Inflammatory macrophage (primary cell): ENCODE measurements at regions not wholly inside any gene's neighbourhood (a gene's known extent, or its start where the extent isn't known, plus 50 kb on each side); places are given as distances from the start of the nearest gene placed in this dataset.
"Not testable (repeated sequence)": the region's sequence is repeated elsewhere in the genome, so short reads cannot be mapped to it uniquely, and the experiment has no call there.

Experiments used
- DNase-seq, 2 donors: peaks; one replicate each; pipeline ENCODE4 v3.0.0-alpha.2; 2020 to 2022

DNA sequence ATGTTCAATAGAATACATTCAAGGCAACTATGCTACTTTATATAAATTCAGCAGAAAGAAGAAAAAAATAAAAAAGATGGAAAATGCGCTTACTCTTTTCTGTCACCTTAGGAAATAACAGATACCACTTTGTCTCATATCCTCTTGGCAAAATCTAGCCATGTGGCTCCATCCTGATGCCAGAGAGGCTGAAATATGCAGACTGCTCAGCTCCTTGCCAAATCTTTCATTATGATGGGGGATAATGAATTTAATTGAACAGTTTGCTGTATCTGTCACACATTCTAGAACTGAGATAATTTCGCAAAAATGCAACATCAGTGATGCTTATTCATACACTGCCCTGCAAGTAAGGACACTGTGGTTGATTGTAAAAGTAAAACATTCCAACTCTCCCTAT is 1081.5 kb downstream of the PLOD2 start:
- no peak for DNase-seq

DNA sequence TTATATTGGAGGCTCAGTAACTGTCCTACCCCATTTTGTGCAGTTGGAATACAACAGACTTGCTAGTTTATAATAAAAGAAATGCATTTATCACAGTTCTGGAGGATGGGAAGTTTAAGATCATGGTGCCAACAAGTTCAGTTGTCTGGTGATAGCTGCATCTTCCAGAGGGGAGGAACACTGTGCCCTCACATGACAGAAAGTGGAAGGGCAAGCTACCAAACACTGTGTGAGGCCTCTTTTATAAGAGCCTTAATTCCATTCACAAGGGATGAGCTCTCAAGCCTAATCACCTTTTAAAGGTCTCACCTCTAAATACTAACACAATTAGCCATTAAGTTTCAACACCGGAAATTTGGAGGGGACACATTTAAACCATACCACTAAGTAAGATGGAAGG is 1073.9 kb downstream of the PLOD2 start:
- DNase-seq: no peak

DNA sequence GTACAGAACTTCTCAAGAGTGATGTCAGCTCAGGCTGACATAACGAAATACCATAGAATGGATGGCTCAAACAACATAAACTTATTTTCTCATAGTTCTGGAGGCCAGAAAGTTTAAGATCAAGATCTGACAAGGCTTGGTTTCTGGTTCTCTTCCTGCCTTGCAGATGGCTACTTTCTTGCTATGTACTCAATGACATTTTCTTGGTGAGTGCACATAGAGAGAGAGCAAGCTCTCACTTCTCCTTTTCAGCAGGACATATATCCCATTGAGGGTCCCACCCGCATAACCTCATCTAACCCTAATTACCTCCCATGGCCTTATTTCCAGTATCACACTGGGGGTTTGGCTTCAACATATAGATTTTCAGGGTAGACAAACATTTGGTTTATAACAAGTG is 1072.1 kb downstream of the PLOD2 start:
- DNase-seq: no peak

DNA sequence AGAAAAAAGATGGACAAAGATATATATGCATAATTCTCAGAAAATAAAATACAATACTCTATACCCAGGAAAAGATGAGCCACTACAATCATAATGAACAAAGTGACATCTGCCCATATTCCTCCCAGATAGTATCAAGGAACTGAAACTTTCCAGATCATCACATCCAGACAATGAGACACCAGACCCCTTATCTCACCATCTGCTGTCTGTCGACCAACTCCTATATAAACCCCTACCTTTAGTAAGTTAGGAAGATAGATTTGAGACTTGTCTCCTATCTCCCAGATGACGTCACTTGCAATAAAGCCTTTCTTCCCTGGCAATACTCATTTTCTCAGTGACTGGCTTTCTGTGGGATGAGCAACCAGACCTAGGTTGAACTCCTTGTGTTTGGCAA is 1071.6 kb downstream of the PLOD2 start:
- DNase-seq: no peak

DNA sequence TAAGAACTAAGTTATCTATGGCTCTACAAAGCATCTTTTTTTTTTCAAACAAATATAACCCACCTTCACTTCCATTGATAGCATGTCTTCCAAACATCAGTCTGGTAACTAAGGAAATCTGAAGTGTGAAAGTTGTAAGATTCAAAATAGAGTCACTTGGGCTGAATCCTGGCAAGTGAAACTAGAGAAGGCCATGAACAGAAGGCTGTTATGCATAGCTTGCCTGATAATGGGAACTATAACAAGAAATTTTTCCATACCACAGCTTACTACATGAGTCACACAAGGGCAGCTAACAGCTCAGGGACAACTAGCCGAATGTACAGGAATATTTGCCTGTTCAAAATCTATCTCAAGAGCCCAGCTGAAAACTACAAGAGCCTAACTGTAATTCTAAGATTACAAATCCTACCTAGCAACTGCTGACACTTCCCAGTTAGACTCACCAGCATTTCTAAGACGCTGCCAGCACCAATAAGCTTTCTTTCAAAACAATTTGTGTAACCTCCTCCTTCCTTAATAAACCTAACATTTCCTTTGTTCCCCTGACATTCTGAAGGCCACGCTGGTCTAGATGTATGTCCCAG is 1066.5 kb downstream of the PLOD2 start:
- peak in 1 of 2 donors; percentile 9 for DNase-seq

DNA sequence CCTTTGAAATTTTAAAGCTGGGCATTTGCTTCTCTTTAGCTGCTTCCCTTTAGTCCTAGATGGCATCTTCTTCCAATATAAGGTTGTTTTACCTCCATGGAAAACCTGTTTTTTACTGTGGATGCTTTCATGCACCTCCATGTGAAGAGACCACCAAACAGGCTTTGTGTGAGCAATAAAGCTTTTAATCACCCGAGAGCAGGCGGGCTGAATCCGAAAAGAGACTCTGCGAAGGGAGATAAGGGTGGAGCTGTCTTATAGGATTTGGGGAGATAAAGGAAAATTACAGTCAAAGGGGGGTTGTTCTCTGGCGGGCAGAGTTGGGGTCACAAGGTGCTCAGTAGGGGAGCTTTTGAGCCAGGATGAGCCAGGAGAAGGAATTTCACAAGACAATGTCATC is 1049.8 kb downstream of the PLOD2 start:
- not testable (repeated sequence) for DNase-seq

DNA sequence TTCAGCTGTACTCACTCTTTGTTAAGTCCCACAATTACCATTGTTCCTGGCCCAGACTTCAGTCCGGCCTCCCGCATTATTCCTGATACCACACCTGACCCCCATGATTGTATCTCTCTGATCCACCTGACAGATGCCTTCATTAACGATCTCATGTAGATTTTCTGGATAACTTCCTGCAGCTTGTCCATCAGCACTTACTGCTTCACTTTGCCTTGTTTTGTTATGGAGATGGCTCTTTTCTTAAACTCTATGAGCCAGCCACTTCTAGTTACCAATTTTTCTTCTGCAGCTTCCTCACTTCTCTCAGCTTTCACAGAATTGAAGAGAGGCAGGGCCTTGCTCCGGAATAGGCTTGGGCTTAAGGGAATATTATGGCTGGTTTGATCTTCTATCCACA is 1044.2 kb downstream of the PLOD2 start:
- no peak for DNase-seq

DNA sequence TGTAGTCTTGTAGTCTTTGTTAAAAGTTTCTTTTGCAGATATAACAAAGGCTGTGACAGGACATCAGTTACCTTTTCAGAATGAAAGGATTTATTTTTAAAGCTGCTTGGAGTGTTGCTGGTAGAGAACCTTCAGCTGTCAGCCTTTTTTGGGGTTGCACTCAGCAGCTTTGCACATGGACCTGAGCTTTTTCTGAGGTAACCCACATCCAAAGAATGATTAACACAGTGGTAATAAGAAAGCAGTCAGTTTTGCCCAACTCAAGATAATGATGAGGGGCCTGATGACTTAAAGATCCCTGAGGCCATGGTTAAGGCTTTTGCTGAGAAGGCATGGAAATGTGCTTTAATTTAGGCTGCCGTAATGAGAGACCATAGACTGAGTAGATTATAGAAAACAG is 1042.7 kb downstream of the PLOD2 start:
- no peak for DNase-seq

DNA sequence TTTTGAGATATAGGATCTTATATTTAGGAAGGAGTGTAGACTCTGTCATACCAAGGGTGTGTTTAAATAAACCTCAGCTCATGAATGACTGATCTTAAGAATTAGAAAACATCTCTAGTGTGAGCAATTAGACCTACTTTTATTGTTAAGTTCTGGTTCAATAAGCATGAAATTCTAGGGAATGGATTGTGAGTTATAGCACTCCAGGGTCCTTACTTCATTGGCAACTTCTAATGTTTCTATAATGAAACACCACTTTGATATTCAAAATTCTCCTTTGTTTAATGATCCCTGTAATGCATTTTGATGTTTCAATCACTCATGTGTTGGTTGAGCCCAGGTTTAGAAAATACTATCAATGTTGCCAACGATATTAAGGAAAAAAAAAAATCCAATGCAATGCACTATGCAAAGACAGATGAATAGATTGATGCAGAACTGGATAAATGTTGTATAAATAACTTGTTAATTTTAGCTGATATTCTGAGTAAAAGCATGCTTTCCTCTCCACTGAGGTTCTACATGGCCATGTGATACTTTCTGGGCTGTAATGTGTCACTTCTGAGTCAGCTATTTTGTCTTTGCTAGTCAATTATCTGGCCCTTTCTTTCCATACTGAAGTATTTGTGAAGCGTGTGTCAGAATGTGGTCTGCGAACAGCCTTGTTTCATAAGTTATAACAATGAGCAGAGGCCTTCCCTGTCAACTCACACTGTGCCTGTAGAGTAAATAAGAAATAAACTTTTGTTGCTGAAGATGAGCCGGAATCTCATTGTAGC is 1035.9 kb downstream of the PLOD2 start:
- no peak for DNase-seq

DNA sequence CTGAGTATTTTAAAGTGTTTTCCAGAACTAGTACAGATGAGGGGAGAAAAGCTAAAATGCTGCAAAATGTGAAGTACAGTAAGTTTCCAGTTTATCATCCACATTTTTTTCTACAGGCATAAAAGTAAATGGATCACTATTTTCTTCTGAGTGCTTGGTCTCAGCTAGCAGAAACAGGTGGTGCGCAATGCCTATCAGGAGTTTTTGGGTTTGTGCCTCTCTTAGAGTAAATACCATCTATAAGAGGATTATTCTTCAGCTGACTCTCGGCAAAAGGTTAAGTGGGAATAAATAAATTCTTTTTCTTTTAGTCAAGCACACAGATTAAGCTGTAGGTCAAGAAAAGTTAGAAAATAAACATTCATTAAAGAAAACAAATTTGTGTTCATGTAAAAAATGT is 1027.7 kb downstream of the PLOD2 start:
- DNase-seq: no peak

DNA sequence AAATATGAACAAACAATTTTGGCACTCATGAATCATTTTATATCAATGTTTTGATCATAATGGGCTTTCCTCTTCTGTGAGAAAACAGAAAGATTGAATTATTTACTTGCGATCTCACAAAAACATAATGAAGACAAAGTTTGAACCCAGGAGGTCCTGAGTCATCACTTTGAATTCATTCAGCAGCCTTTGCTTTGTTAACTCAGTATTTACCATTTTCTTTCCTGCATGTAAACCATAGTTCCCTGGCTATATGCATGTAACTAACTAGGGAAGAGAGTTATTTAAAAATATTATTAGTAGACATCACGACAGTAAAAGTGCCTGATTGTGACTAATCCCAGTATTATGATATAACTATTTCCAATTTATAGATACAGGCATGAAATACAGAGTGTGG is 1026.2 kb downstream of the PLOD2 start:
- no peak for DNase-seq

DNA sequence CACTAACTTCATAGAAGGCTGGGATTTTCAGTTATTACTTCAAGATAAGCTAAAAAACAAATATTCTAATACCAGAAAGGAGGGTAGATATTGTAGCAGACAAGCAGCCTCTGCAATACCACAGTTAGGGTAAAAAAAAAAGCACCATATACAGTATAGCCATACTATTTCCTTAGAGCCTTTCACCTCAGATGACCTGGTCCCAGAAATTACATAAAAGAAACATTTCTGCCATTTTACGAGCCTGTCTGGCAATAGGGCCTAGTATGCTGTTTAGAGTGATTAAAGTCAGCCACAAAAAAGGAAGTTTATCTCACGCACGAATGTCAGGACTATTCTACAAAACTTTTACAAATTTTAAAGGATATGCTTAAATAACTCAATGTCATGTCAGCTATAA is 1016.6 kb downstream of the PLOD2 start:
- no peak for DNase-seq

DNA sequence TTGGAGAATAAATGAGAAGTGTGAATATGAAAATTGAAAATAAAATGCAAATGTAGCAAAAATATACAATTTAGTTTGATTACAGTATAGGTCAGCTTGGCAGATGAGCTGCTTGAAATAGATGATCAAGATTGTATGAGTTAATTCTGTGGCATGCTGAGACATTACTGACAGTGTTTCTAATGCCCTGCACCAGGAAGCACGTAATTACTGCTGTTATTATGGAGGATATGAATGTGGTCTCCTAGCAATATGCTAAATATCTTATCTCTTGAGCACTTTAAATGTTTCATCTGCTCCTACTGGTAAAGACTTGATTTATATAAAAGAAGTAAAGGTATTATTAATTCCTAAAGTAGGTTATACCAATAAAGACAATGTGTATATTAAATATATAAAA is 1015.5 kb downstream of the PLOD2 start:
- DNase-seq: no peak

DNA sequence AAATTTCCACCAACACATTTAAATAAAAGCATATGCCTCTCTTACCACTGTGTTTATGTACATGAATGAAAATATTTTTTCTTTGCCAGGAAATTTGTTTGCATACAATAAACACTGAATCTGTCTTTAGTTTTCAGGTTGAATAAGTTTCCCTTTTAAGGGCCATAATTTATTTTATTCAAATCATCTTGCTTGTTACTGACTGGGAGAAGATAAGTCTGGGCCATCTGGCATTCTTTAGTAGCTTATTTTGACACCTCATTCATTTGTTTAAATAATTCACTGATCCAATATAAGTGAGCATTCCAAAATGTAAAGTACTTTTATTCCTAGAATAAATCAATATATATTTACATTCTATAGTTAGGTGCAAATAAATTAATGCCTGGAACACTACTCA is 1001.3 kb downstream of the PLOD2 start:
- no peak for DNase-seq

DNA sequence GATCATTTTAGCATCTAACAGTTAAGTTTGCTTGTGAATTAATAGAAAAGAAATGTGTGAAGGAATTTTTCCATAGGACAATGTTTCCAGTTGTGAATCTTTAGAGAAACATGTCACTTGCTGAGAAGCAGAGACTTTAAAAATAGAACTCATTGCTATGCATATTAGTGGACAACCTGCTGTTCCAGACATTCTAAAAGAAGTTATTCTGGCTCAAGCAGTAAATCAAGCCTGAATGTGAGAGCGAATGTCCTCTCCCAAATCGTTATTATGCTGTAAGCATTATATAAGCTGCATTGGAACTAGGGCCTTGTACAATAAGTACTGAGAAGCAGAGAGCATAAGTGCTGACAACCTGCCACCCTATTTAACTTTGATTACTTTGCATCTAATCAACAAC is 990.9 kb downstream of the PLOD2 start:
- DNase-seq: no peak

DNA sequence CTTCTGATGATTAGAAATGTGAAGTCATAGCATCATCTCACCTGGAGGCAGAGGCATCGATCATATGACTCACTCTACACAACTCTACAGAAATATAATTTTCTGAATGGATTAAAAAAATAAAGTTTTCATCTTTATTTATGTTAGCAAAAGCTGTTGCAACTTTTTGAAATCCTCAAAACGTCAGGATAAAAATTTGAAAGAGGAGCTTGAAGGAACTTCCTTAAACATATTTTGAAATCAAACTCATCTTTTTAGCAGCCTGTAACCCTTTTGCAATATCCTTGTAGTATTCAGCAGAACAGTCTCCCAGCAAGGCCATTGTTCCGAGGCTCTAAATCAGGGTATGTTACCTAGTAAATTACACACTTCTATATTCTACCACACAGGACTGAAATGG is 985.4 kb downstream of the PLOD2 start:
- no peak for DNase-seq

DNA sequence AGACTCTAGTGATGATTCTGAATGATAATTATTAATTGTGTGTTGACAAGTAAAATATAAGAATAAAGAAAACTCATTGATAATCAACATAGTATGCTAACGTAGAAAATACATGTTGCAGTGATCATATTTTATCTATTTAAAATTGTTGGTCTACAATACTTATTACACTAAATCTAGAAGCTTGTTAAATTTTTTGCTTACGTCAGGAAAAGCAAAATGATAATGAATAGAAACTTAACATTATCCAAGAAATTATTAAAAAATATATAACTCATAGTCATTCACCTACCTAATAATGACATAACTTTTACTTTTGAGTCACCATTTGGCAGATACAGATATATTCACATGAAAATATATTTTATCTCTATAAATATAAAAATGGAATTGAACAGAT is 984.1 kb downstream of the PLOD2 start:
- DNase-seq: no peak

DNA sequence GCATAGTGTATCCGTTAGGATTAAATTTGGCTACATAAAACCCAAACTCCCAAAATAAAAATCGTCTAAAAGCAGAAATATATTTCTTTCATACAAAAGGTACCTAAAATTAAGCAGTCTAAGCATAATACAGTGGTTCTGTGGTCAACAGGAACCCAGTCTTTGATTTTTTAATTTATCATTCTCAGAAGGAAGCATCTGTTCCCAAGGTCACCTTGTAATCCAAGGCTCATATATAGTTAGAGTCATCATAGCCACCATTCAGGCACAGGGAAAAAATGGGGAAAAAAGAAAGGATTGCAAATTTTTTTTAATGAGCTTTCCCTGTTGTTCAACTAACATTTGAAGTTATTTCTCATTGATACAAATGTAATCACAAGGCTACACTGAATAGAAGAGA is 983.2 kb downstream of the PLOD2 start:
- DNase-seq: no peak

DNA sequence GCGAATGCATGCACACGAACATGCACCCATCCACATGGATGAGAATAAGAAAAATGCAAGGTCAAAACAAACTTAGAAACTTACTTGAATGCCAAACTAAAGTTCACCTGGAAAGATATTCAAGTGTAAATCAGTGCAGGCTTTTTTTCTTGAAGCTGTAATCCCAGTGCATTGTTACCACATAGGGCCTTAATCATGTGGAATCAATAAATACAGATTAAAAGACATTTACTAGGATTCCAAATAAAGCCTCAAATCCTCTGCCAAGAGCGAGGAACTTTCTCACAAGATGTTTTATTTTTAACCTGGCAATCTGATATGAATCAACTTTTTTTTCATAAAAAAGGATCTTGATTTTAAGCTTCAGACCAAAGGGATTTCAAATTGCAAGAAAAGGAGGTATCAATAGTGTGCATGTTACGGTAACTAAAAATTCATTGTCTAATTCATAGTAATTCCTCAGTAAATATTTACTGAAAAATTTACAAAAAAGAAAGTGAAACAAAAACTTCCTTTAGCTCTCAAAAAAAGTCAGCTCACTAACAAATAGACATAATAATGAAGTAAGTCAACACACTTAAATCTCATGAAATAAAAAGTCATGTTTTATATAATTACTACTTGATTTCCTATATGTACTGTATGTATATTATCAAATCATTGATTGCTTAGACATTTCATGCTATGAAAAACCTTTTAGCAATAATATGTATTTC is 978.6 kb downstream of the PLOD2 start:
- DNase-seq: no peak

DNA sequence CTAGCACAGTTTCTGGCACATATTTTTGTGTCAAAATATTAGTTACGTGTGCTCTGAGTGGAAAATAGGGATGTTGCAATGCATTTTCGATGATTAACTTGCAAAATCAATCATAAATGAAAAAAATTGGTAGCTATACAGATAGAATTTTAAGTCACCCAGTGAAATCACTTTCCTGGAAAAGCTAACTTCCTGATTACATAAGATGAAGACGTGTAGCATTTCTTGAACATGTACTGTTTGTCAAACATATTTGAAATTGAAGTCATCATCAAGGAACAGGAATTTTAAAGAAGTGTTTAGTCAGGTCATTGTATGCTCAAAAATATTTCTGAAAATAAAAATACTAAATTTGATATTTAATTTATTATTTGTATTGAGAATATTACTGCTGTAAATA is 977.7 kb downstream of the PLOD2 start:
- DNase-seq: no peak

DNA sequence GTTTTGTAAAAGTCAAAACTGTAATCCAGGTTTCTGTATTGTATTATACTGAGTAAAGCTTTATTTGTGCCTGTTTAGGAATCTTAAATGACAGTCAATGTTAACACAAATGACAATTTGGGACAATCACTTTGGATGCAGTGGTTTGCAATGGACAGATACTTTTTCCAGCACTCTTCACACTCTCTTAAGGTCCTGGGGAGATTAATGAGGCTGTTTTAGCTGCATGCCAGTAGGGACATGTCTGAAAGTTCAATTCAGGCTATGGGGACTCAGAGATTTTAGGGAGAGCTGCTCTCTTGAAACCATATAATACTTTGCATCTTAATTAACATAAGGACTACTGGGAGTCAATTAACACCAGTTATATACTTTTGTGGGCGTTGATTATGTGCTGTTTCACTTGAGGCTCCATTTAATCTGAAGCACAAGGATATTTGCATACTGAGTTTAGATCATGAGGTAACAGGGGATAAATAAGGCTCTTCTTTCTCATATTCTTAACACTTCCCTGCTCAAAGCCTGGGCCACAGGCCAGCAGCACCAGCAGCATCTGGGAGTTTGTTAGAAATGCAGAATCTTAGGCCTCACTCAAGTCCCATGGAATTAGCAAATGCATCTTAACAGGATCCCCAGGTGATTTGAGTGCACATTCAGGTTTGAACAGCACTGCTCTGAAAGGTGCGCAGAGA is 972.8 kb downstream of the PLOD2 start:
- DNase-seq: no peak

DNA sequence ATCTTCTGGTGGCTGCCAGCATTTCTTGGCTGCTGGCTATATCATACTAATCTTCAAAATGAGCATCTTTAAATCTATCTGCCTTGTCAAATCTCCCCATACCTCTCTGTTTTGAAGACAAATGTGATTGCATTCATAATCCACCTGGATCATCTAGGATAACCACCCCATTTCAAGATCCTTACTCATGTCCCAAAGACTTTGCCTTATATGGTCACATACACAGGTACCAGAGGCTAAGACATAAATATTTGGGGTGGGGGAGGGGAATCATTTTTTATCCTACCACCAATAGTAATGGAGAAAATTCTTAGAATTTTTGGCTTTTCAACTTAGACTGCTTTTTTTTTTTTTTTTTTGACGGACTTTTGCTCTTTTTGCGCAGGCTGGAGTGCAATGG is 970.8 kb downstream of the PLOD2 start:
- no peak for DNase-seq

DNA sequence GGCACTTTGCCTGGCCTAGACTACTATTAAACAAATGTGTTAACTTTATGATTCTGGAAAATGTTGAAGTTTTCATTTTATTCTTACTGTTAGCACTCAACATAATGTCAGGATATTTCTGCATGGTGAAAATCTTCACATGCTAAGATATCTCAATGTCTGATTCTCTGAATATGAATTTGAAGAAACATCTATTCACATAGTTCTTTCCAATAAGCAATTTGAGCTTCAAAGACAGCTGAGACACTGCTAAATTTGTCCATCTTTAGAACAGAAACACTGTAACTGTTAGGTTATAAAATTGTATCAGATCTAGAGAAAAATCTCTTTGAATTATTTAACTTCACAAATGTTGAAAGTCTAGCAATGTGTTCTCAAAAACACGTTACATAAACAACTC is 970.2 kb downstream of the PLOD2 start:
- DNase-seq: no peak

DNA sequence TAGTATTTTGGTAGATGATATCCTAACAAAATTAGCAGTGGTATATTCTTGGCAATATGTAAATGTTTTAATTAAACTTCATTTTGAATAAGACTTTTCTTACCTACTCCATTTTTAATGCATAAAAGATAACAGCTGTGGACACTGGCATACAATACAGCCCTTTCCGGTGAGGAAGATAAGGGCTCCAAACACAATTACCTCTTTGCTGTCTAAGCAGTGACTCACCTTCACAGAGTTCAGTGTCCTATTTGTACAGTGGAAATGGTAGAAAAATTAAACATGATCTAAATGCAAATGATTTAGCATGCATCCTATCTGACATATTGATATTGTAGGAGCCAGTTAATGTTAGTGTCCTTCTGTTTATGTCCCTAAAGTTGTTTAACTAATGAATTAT is 969.4 kb downstream of the PLOD2 start:
- DNase-seq: no peak
